GM21360 (cell line): ENCODE measurements at regions not wholly inside any gene's neighbourhood (a gene's known extent, or its start where the extent isn't known, plus 50 kb on each side); places are given as distances from the start of the nearest gene placed in this dataset.
"Not testable (repeated sequence)": the region's sequence is repeated elsewhere in the genome, so short reads cannot be mapped to it uniquely, and the experiment has no call there.

Experiments
- ATAC-seq: cut with Tn5 transposase; IDR thresholded peaks from one replicate; pipeline ENCODE4 v1.9.1; 2021; ENCODE audit warnings: mild to moderate bottlenecking, moderate library complexity; ENCODE audit not compliant: unreplicated experiment

DNA sequence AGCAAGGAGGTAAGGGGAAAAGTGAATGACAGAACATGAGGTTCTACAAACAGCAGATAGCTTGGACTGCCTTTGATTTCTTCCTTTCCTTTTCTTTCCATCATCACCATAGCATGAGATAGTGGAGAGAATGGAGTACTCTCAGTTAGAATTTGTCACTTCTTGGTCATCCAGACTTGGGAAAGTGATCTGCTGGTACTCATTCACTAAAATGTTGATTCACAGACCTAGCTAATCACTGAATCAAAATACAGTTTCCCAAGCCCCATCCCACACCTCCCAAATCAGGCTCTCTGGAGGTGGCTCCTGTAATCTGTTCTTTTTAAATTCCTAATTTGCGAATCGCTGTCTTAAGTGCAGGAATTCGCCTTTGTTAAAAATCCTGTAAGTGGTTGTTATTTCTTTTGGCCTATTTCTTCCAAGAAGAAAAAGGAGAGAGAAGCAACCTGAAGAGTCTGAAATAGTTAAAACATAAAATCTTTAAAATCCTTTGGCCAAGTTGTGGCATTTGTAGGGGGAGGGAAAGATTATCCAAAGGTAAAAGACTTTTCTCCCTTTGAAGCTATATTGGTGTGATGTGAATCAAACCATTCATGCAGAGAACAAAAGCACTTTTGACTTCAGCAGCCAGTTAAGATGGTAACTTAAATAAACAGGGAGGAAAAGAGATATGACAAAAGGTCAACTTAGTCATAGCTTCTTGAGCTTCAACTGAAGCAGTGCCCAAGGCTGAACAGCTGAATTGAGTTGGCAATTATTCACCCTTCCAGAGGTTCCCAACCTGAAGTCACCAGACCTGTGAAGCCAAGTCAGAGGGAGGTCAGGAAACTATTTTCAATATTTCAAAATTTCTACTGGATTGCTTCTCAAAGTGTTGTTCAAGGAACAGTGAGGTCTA, 255.1 kb upstream of the KRR1 start:
- ATAC-seq = no peak

DNA sequence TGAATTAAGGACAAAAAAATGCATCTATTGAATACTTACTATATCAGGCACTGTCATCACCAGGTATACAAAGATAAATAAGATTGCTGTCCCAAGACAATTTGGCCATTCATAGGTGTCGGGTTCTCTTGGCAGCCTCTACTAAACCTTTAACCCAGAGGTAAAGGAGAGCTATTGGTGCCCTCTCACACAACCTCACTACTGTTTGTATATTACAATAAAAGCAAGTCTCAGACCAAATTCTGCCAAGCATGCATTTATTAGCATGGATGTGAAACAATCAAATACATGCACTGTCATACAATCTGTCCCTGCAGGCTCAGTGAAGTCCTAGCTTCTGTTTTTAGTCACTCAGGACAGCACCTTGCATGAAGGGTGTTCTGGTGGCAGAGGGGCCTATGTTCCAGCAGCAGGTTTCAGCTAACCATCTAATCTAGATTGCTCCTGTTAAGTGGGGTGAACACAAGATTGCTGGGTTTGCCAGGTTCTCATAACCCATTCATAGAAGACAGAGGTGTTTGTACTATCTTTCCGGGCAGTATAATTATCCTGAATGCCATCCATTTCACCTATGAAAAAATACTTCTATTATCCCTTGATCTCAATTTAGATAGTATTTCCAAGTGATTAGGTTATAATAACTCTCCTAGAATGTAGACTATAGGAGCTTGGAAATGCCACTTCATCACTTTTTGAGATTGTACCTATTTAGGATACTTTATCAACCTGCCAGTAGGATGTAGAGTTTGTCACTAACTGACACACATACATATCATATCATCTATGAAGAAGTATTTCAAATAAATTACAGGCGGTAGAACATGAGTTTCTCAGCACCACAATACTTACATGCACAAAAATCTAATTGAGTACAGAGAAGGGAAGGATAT, 254.0 kb upstream of the KRR1 start:
- no peak for ATAC-seq

DNA sequence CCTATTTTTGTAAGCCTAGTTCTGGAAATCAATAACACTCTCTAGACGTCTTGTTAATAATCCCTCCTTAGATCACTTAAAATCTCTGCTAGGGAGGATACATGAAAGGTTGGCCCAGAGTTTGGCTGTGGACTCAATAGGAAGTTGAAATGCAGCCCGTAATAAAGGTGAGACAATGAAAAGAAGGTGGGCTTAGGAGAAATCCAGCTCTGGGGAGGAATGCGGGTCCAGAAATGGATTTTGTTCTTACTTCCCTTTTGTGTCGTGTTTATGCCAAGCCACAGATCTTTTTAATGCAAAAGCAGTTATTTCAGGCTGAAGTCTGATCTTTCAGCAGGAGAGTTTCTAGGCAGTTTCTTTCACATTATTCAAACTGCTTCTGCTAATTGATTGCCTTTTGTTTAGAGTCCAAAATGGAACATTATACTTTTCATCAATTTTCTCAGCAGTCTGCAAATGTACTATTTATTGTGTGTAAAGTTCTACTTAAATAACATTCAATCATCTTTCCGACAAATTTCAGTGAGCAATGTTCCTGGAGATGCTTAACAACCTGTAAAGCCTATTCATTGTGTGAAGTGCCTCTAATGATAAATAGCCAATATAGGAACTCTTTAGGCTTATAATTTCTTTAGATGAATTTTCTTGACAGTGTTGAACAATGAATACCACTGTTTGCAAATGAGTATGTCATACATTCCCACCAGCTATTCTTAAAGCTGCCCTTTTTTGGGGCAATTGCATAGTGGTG, 252.9 kb upstream of the KRR1 start:
- no peak for ATAC-seq

DNA sequence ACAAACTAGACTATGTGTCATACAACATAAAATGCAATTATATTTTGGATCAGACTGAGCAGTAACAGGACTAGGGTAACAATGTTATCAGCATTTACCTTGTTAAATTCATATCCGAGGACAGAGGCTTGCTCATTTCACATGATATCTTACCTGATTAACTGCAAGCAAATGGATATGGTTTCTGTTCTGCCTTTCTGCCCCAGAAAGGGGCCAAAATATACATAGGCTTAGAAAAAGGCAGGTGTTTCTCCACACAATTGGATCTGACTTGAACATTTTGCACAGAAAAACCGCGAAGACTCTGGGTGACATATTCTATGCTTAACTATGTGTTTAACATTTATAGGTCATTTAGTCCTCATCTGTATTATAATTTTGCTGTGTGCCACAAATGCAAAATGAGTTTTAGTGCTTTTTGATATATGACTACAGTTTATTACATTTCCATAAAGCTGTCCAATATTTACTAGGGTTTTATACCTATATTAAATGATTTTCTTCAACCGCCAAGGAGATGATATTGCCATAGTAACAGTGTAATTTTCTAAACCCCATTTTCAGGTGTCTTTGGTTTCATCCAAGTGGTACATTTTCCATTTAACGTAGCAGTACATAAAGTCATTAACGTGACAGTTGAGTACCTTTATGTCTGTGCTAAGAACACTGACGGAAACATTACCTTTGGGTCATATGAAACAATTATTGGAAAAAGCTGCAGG, 249.3 kb upstream of the KRR1 start:
- ATAC-seq = no peak

DNA sequence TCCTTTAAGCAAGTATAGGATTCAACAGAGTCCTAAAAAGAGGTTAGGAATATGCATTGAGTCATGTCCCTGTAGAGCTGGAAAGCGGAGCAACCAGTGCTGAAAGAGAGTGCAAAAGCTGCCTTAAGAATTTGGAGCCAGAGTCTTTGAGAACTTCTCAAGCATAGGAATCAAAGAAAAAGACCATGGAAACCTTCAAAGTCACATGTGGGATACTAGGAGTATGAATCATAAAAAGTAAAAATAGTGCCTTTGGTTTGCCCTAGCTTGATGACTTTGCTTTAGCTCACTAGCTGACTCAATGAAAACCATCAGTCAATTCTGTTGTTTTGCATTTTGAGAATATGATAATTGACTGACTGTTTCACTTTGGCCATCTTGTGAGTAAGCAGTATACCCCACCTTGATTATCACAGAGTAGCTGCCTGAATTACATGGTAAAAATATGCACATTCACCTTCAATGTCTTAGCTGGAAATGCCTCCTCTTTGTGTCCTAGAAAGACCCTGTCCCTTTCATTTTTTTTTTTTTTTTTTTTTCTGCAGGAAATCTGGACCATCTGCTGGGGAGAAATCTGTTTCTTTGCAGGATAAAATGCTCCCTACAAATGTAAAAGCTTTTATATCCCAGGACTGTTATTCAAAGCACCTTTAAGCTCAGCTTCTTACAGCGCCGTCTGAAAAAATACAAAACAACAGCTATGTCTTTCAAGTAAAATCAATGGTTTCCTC, 248.6 kb upstream of the KRR1 start:
- ATAC-seq = peak; percentile 66

DNA sequence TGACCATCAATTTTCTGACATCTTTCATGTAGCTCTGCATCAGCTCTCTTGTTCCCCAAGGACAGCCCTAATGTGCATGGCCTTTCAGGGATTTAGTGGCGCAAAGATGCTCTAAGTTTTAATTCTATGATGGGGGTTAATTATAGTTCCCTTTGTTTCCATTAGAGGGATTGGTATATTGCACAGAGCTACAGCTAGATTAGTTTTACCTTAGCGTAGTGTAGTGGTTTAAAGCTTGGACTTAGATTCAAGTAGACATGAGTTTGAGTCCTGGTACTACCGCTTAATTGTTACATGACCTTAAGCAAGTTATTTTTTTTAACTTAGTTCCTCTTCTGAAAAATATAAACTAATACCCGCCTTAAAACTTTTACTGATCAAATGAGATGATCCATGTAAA, 247.8 kb upstream of the KRR1 start:
- no peak for ATAC-seq

DNA sequence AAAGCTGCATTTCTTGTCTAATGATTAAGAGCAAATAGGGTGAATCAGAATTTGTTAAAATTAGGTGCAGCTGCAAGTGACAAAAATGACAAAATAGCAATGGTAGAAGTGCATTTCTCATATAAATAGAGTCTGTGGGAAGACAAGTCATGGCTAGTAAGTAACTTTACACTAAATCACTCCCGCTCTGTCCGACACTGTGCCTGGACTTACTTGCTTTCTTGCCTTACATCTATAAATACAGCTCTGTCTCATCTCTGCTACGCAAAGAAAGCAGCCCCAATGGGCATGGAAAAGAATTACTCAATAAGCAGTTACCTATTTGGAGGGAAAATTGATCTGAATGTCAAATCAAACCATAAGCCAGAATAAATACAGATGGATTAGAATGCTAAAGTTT, 245.4 kb upstream of the KRR1 start:
- no peak for ATAC-seq

DNA sequence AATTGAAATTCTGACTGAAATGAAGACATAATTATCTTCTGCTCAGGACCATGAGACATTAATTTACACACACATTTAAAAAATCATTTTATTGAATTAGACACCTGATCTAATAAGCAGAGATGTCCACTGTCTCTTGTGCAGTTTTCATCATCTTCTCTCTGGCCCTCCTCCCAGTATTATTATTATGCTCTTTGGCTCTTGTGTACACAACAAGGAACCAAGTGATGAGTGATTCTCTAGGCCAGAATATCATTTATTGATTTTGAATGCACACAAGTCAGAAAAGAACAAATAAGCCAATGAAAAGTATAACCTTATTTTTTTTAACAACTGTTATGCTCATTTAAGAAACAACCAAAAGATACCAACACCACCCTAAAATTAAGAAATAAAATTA, 244.7 kb upstream of the KRR1 start:
- no peak for ATAC-seq

DNA sequence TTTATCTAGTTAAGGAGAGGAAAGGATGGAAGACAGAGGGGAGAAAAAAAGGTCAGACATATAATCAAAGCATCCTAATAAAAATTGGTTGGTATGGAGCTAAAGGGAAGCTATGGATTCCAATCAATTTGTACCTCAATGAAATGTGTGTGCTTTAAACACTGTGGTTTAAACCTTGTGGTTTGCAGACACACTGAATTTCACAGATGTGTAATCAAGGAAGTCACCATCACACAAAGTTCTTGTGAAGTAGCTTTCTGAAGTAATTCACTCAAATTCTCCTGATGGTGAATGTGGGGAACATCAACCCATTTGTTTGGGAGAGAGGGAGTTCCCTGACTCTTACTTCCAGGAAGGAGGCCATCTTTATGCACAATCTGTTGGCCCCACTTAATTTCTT, 243.3 kb upstream of the KRR1 start:
- no peak for ATAC-seq

DNA sequence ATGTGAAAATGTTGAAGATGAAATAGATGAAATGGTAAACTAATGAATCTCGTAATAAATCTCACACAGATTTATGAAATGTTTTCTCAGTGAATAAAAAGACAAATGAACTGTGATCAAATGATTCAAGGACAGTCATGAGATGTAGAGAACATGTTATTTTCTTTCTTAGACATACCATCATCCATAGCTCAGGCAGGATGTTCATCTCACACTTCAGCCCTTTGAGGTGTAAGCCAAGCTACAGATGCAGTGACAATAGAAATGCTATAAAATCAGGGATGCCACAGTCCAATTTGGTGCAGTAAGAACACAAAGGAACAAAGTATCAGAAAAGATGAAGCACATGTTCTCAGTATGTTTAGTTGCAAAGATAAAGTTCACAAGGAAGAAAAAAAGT, 242.7 kb upstream of the KRR1 start:
- no peak for ATAC-seq

DNA sequence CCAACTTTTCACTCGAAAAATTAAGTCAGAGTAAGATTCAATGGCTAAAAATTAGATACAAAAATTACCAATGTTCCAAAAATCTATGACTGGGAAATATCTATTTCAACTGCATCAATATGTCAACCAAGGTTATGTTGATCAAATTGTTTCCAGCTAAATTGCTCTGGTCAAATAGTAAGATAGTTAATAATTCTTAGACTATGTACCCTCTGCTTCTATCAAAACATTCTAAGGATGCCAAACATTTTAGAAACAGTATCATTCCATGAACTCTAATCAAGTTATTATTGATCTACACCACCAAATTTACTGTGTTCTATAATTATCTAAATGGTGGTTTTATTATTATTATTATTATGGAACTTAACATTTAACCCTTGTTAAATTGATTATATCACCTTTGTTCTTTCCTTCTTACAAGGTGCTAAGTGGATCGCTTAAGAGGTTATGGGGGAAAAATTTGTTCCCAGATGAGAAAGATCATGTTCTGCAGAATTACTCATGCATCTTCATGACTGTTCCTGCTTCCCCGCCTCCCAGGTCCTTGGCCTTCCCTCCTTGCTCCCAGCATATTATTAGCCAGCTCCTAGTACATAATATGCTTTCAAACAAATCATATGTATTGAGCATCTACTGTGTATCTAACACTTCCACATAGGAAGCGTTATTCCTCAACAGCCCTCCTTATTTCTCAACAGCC, 240.5 kb upstream of the KRR1 start:
- no peak for ATAC-seq

DNA sequence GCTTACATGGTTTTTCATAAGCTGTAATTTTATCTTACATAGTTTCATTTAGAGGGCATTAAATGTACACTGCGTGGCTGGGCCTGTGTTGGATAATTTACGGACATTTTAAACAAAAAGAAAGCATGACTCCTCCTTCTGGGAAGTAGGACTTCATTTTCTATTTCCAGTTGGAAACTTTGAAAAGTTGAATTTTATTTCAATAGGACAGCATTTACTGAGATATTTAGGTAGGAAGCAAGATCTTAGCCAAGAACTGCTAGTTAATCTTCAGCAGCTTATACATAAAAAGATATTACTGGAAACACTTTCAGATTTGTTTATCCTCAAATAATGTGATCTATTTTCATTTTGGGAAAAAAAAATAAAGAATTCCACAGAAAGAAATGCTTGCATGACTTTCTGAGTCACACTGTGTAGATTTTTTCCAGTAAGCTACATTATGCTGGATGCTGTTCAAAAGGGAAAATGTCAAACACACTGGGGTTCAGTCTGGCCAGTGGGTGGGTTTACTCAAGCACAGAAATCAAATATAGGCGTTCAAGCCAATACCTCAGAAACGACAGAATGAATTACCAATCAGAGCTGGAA, 239.4 kb upstream of the KRR1 start:
- no peak for ATAC-seq

DNA sequence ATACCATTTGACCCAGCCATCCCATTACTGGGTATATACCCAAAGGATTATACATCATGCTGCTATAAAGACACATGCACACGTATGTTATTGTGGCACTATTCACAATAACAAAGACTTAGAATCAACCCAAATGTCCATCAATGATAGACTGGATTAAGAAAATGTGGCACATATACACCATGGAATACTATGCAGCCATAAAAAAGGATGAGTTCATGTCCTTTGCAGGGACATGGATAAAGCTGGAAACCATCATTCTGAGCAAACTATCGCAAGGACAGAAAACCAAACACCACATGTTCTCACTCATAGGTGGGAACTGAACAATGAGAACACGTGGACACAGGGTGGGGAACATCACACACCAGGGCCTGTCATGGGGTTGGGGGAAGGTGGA, 237.6 kb upstream of the KRR1 start:
- not testable (repeated sequence) for ATAC-seq

DNA sequence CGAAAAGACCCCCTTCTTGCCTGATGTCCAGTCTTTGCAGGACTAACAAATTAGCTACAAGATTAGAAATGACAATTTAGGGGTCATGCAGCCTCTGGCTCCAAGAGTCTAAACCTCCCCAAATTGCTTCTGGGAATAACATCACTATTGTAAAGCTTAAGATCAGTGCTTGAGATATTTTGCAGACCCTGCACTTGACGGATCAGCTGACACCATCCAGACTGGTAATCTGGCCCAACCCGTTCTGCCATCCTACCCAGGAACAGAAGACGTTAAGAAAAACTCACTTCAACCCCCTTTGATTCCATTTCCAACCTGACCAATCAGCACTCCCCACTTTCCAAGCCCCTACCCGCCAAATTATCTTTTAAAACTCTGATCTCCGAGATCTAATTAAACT, 236.7 kb upstream of the KRR1 start:
- no peak for ATAC-seq

DNA sequence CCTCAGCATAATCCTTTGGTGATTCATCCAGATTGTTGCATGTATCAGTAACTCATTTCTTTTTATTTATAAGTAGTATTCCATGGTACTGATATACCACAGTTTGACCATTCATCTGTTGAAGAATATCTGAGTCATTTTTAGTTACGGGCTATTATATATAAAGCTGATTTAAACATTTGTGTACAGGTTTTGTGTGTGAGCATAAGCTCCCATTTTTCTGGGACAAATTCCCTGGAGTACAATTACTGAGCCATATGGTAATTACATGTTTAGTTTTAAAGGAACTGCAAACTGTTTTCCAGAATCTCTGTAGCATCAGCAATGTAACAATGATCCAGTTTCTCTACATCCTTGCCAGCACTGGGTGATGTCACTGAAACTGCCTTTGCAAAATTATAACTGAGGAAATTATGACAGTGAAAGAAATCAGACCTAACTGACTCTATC, 236.2 kb upstream of the KRR1 start:
- no peak for ATAC-seq

DNA sequence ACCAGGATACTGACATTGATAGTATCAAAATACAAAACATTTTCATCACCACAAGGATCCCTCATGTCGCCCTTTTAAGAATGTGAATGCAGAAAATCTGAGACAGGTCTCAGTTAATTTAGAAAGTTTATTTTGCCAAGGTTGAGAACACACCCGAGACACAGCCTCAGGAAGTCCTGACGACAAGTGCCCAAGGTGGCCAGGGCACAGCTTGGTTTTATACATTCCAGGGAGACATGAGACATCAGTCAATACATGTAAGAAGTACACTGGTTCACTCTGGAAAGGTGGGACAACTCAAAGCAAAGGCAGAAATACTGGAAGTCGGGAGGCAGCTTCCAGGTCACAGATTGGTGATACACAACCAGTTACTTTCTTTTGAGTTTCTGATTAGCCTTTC, 235.2 kb upstream of the KRR1 start:
- ATAC-seq = no peak

DNA sequence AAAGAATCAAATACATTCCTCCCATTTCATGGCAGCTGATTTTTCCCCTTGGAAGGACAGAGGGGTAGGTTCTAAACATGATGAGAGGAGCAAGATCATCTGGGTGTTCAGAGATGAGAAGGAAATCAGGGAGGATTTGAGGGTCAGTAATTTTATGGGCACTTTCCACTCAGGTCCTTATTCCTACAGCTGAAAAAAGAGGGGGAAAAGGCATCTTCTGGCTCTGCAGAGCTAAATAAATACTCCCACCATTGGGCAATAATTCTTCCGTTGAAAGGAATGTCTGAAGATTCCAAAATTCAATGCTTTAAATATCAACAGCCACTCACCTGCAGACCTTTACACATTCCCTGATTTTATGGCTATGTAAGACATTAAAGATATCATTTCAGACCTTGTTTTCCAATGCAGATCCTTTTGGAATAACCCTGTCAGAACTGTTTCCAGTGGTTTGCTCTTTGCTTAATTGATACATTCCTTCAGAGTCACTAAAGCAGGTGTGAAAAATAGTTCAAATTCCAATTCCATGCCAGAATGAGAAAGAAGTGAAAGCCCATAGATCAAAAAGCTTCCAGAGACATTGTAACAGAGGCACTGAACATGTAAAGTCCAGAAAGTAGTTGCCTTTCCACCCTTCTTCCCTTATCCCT, 233.3 kb upstream of the KRR1 start:
- ATAC-seq = no peak

DNA sequence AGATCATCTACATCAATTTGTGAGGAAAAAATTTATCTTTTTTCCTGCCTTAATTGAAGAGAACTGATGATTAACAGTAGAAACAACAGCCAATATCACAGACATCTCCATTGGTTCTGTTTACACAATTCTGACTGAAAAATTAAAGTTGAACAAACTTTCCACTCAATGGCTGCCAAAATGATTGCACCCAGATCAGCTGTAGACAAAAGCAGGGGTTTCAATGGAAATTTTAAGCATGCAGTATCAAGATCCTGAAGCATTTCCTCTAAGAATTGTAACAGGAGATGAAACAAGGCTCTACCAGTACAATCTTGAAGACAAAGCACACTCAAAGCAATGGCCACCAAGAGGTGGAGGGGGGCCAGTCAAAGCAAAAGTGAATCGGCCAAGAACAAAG, 231.6 kb upstream of the KRR1 start:
- no peak for ATAC-seq
